ENCODE measurements at regions not wholly inside any gene's neighbourhood (a gene's known extent, or its start where the extent isn't known, plus 50 kb on each side); places are given as distances from the start of the nearest gene placed in this dataset.

DNA sequence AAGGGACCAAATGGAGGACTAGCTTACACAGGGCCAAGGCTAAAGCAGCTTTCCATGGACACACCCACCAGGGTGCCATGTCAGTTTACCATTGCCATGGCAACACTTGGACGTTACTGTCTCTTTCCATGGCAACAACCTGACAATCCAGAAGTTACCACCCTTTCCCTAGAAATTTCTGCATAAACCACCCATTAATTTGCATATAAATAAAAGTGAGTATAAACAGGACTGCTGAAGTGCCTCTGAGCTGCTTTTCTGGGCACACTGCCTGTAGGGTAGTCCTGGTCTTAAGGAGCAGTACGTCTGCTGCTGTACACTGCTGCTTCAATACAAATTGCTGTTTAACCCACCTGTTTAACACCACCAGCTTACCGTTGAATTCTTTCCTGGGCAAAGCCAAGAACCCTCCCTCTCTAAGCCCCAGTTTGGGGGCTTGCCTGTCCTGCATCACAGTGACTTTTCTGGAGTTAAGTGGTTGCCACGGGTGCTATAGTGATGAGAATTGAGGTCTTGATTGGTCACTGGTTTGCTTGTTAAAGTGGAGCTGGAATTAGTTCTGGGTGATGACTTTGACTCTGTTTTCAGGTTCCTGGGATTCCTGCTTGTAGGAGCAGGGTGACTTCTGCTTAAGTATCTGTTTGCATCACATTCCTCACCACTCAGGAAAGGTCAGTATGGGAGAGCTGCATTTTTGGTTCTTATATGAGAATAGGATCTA is 83.2 kb downstream of the CLDN17 start:
- TF ChIP-seq, protein P1, sequence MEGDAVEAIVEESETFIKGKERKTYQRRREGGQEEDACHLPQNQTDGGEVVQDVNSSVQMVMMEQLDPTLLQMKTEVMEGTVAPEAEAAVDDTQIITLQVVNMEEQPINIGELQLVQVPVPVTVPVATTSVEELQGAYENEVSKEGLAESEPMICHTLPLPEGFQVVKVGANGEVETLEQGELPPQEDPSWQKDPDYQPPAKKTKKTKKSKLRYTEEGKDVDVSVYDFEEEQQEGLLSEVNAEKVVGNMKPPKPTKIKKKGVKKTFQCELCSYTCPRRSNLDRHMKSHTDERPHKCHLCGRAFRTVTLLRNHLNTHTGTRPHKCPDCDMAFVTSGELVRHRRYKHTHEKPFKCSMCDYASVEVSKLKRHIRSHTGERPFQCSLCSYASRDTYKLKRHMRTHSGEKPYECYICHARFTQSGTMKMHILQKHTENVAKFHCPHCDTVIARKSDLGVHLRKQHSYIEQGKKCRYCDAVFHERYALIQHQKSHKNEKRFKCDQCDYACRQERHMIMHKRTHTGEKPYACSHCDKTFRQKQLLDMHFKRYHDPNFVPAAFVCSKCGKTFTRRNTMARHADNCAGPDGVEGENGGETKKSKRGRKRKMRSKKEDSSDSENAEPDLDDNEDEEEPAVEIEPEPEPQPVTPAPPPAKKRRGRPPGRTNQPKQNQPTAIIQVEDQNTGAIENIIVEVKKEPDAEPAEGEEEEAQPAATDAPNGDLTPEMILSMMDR (IDR thresholded peaks at IDR 0.05): no peak
- no peak for TF ChIP-seq POLR2A (IDR thresholded peaks at IDR 0.05)
- TF ChIP-seq POLR2AphosphoS5 (IDR thresholded peaks at IDR 0.05; ENCODE audit: insufficient read depth in 1 of 2, low read depth in 1 of 2): no peak

Measured in vagina (tissue), 2 donors.